ENCODE measurements at regions not wholly inside any gene's neighbourhood (a gene's known extent, or its start where the extent isn't known, plus 50 kb on each side); places are given as distances from the start of the nearest gene placed in this dataset.

DNA sequence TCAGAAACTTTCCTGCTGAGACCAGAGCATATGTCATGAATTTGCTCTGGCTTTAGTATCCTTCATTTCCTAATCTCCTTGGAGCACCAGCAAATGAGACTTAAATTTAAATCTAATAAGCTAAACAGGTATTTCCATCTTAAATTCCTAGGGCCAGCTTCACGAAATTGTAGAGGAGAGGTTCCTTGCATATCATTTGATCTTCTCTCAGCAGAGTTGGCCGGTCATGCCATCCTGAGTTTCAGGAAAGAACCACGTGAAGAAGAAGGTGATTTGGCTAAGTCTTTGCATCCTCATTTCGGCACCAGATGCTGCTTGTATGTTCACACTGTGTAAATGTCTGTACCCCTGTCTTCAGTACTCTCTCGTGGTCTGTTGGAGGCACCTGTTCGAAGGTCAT, 370.4 kb upstream of the NBEA start:
- TF ChIP-seq, protein P1, sequence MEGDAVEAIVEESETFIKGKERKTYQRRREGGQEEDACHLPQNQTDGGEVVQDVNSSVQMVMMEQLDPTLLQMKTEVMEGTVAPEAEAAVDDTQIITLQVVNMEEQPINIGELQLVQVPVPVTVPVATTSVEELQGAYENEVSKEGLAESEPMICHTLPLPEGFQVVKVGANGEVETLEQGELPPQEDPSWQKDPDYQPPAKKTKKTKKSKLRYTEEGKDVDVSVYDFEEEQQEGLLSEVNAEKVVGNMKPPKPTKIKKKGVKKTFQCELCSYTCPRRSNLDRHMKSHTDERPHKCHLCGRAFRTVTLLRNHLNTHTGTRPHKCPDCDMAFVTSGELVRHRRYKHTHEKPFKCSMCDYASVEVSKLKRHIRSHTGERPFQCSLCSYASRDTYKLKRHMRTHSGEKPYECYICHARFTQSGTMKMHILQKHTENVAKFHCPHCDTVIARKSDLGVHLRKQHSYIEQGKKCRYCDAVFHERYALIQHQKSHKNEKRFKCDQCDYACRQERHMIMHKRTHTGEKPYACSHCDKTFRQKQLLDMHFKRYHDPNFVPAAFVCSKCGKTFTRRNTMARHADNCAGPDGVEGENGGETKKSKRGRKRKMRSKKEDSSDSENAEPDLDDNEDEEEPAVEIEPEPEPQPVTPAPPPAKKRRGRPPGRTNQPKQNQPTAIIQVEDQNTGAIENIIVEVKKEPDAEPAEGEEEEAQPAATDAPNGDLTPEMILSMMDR (IDR thresholded peaks at IDR 0.05) = no peak
- TF ChIP-seq ZFX (IDR thresholded peaks at IDR 0.05; ENCODE audit: borderline replicate concordance) = no peak

Measured in 22Rv1 (cell line).